ENCODE measurements at regions not wholly inside any gene's neighbourhood (a gene's known extent, or its start where the extent isn't known, plus 50 kb on each side); places are given as distances from the start of the nearest gene placed in this dataset.

DNA sequence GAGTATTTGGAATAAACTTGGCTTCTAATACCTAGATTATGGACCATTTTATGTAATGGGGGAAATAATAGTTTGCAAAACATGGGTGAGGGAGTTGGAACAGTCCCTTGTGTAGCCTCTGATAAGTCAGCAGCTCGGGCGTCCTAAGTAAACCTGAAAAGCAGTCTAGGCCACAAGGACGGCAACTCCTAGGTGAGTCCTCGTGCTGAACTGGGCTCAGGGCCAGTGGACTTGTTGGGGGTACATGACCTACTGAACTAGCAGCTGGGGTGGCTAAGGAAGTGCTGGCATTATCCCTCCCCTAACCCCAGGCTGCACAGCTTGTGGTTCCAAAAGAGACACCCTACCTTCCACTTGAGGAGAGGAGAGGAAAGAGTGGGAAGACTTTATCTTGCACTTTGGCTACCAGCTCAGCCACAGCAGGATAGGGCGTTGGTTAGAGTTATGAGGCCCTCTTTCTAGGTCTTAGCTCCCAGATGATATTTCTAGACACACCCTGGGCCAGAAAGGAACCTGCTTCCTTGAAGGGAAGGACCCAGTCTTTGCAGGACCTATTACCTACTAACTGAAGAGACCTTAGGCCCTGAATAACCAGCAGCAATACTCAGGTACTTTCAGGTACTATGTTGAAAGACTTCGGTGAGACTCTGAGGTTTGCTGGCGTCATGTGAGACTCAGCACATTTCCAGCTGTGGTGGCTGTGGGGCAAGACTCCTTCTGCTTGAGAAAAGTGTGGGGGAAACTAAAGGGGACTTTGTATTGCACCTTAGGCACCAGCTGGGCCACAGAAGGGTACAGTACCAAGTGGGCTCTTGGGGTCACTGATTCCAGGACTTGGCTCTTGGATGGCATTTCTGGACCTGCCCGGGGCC is 71.0 kb downstream of the AQP4 start:
- H3K27me3 ChIP-seq (ENCODE audit: insufficient read depth, low read length) = no peaks in the 10 kb centered on the region
- H3K36me3 ChIP-seq (ENCODE audit: insufficient read depth, low read length) = no peaks in the 10 kb centered on the region
- H3K4me1 ChIP-seq (ENCODE audit: control insufficient read depth, insufficient read depth, low read length, unreplicated experiment) = no peaks in the 10 kb centered on the region
- H2AFZ ChIP-seq (ENCODE audit: low read length, unreplicated experiment) = no peak overlapping the region
- H3K4me3 ChIP-seq (ENCODE audit: low read depth, low read length) = no peak overlapping the region
- H3K79me2 ChIP-seq (ENCODE audit: control insufficient read depth, insufficient read depth, low read length, unreplicated experiment) = no peaks in the 10 kb centered on the region
- H3K27ac ChIP-seq (ENCODE audit: low read depth, low read length) = no peak overlapping the region

- Histone ChIP-seq H3K27ac (ENCODE audit: low read depth, low read length) (no peak overlapping the region; the same call in 1 of the 2 replicates), H3K36me3 (ENCODE audit: insufficient read depth, low read length) (no peaks in the 10 kb centered on the region), H3K27me3 (ENCODE audit: insufficient read depth, low read length) (no peaks in the 10 kb centered on the region), H3K4me1 (ENCODE audit: control insufficient read depth, insufficient read depth, low read length, unreplicated experiment) (no peaks in the 10 kb centered on the region), H3K4me3 (ENCODE audit: low read depth, low read length) (no peak overlapping the region), H2AFZ (ENCODE audit: low read length, unreplicated experiment) (no peak overlapping the region), H3K79me2 (ENCODE audit: control insufficient read depth, insufficient read depth, low read length, unreplicated experiment) (no peaks in the 10 kb centered on the region)
Observed at GRCh38 chr18:26792661-26793060, 72.8 kb downstream of the AQP4 start.

DNA sequence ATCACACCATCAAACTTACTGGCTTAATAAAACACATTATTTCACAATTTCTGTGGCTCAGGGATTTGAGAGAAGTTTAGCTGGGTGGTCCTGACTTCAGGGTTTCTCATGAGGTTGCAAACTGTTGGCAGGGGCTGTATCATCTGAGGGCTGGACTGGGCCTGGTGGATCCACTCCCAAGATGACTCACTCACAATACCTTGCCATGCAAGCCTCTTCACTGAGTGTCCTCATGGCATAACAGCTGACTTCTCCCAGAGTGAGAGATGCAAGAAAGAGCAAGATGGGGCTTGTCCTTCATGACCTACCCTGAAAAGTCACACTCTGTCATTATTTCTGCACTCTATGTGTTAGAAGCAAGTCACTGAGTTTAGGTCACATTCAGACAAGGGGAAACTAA is 73.8 kb downstream of the AQP4 start:
- Histone ChIP-seq H3K27ac (ENCODE audit: low read depth, low read length) (no peak overlapping the region), H3K4me1 (ENCODE audit: control insufficient read depth, insufficient read depth, low read length, unreplicated experiment) (no peaks in the 10 kb centered on the region), H3K27me3 (ENCODE audit: insufficient read depth, low read length) (no peaks in the 10 kb centered on the region), H2AFZ (ENCODE audit: low read length, unreplicated experiment) (no peak overlapping the region), H3K36me3 (ENCODE audit: insufficient read depth, low read length) (no peaks in the 10 kb centered on the region), H3K79me2 (ENCODE audit: control insufficient read depth, insufficient read depth, low read length, unreplicated experiment) (no peaks in the 10 kb centered on the region), H3K4me3 (ENCODE audit: low read depth, low read length) (no peak overlapping the region)

DNA sequence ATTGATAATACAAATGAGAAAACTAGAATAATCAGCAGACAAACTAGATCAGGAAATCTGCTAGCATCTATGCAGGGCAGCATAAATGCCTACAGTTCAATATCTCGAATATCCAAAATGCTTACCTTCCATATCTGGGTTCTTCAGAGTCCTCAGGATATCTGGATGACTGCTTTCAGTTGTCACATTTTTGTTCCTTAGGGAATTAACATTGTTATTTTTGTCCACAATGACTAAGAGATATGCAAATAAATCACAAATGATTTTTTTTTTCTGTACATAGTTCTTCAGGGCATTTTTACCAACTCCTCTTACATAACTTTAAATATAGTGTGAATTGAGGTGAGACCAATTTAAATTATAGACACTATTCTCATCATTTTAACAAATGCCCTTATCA is 80.9 kb downstream of the AQP4 start:
- Histone ChIP-seq H3K27me3 (ENCODE audit: insufficient read depth, low read length) (peaks cover 6% of the 10 kb centered on the region; the same call in 1 of the 2 replicates), H3K27ac (ENCODE audit: low read depth, low read length) (no peak overlapping the region), H2AFZ (ENCODE audit: low read length, unreplicated experiment) (no peak overlapping the region), H3K36me3 (ENCODE audit: insufficient read depth, low read length) (no peaks in the 10 kb centered on the region), H3K4me1 (ENCODE audit: control insufficient read depth, insufficient read depth, low read length, unreplicated experiment) (no peaks in the 10 kb centered on the region), H3K79me2 (ENCODE audit: control insufficient read depth, insufficient read depth, low read length, unreplicated experiment) (no peaks in the 10 kb centered on the region), H3K4me3 (ENCODE audit: low read depth, low read length) (no peak overlapping the region)

DNA sequence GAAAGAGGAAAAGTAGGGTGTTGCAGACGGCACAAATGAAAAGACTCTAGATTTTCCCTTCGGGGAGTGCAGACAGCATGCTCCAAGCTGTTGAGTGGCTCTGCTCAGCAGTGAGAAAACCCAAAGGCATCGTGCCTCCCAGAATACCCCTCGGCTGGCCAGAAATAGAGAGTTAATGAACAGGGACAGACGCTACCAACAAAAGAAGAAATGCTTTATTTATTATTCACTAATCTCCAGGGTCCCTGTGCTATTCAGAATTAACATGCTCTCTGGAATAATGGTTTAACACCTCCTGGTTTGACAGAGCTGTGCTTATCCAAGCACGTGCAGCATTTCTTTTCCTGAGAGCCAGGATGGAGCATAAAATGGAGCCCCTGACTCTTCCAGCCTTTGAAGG is 82.3 kb downstream of the AQP4 start:
- H3K4me1 ChIP-seq (ENCODE audit: control insufficient read depth, insufficient read depth, low read length, unreplicated experiment) = no peaks in the 10 kb centered on the region
- H2AFZ ChIP-seq (ENCODE audit: low read length, unreplicated experiment) = no peak overlapping the region
- H3K27me3 ChIP-seq (ENCODE audit: insufficient read depth, low read length) = peaks cover 11% of the 10 kb centered on the region
- no peaks in the 10 kb centered on the region for H3K36me3 ChIP-seq (ENCODE audit: insufficient read depth, low read length)
- no peak overlapping the region for H3K4me3 ChIP-seq (ENCODE audit: low read depth, low read length)
- no peaks in the 10 kb centered on the region for H3K79me2 ChIP-seq (ENCODE audit: control insufficient read depth, insufficient read depth, low read length, unreplicated experiment)
- H3K27ac ChIP-seq (ENCODE audit: low read depth, low read length) = no peak overlapping the region

DNA sequence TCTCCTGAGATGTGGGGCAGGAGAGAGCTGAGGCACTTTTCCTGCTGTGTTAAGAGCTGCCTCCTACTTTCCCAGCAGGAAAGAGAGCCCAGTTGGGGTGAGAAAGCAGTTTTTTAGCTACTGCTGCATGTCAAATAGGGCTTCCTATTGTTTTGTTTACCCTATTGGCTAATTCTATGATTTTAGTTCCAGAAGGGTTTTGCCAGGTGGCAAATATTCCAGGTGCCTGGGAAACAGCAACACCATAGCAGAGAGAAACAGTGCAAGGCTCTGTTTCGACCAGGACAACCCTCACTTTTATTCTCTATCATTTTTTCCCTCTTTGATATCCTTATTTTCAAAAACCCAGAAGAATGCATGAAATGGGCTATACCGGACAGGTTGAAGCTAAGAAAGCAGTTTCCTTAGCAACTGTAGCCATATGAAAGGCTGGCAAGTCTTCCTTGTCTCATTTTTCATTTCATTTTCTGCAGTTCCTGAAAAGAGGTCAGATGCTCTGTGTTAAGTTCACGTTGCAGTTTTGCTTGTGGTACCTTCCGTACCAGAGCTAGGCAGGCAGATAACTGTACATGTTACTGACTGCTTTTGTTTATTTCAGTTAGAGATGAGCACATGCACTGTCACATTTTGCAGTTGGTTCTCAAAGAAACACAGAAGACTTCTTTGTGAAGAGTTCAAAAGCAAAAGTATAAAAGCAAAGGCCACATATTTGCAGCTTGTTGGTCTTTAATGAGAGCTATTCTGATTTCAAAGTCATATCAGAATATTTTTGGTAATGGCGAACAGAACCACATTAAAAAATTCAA is 84.8 kb downstream of the AQP4 start:
- Histone ChIP-seq H2AFZ (ENCODE audit: low read length, unreplicated experiment) (no peak overlapping the region), H3K4me3 (ENCODE audit: low read depth, low read length) (no peak overlapping the region), H3K27me3 (ENCODE audit: insufficient read depth, low read length) (peaks cover 14% of the 10 kb centered on the region), H3K79me2 (ENCODE audit: control insufficient read depth, insufficient read depth, low read length, unreplicated experiment) (no peaks in the 10 kb centered on the region), H3K27ac (ENCODE audit: low read depth, low read length) (no peak overlapping the region), H3K36me3 (ENCODE audit: insufficient read depth, low read length) (no peaks in the 10 kb centered on the region), H3K4me1 (ENCODE audit: control insufficient read depth, insufficient read depth, low read length, unreplicated experiment) (no peaks in the 10 kb centered on the region)

- peaks cover 18% of the 10 kb centered on the region for H3K27me3 ChIP-seq (ENCODE audit: insufficient read depth, low read length)
- H3K4me3 ChIP-seq (ENCODE audit: low read depth, low read length) = no peak overlapping the region
- no peaks in the 10 kb centered on the region for H3K36me3 ChIP-seq (ENCODE audit: insufficient read depth, low read length)
- no peaks in the 10 kb centered on the region for H3K79me2 ChIP-seq (ENCODE audit: control insufficient read depth, insufficient read depth, low read length, unreplicated experiment)
- no peaks in the 10 kb centered on the region for H3K4me1 ChIP-seq (ENCODE audit: control insufficient read depth, insufficient read depth, low read length, unreplicated experiment)
- H2AFZ ChIP-seq (ENCODE audit: low read length, unreplicated experiment) = no peak overlapping the region
- H3K27ac ChIP-seq (ENCODE audit: low read depth, low read length) = no peak overlapping the region
Observed at GRCh38 chr18:26778054-26778393, 87.5 kb downstream of the AQP4 start.

DNA sequence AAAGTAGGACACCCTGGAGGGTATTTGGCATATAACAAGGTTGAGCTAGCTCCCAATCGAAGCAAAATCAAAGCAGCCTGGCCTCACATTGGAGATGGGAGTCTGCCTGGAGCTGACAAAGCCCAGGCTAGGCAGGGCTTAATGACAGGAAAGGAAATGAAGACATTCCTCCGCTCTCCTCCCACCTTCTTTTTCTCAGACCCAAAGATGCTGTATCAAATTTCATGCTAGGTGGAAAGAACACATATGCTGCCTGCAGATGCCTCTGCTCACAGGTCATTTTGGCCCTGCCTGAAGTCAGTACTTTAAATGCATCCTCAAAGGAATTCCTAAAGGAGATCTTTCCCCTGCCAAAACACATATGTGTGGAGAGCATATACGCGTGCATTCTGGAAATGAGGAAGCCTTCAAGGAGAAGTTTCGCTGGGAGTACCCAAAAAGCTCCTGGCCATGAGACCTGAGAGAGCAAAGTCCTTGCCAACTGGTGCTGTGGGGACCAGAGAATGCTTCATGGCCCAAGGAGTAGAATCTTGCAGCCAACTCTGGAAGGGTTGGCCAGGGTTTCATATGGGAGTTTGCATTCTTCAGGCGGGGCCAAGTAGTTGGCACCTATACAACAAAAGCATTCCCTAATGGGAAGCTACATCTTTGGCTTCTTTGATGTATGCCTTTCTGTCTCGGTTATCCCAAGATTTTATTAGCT is 88.0 kb downstream of the AQP4 start:
- no peak overlapping the region for H2AFZ ChIP-seq (ENCODE audit: low read length, unreplicated experiment)
- H3K4me1 ChIP-seq (ENCODE audit: control insufficient read depth, insufficient read depth, low read length, unreplicated experiment) = no peaks in the 10 kb centered on the region
- no peak overlapping the region for H3K4me3 ChIP-seq (ENCODE audit: low read depth, low read length)
- no peaks in the 10 kb centered on the region for H3K36me3 ChIP-seq (ENCODE audit: insufficient read depth, low read length)
- no peak overlapping the region for H3K27ac ChIP-seq (ENCODE audit: low read depth, low read length)
- H3K27me3 ChIP-seq (ENCODE audit: insufficient read depth, low read length) = peaks cover 22% of the 10 kb centered on the region
- H3K79me2 ChIP-seq (ENCODE audit: control insufficient read depth, insufficient read depth, low read length, unreplicated experiment) = no peaks in the 10 kb centered on the region

- Histone ChIP-seq H2AFZ (ENCODE audit: low read length, unreplicated experiment) (no peak overlapping the region), H3K4me1 (ENCODE audit: control insufficient read depth, insufficient read depth, low read length, unreplicated experiment) (no peaks in the 10 kb centered on the region), H3K4me3 (ENCODE audit: low read depth, low read length) (no peak overlapping the region), H3K79me2 (ENCODE audit: control insufficient read depth, insufficient read depth, low read length, unreplicated experiment) (no peaks in the 10 kb centered on the region), H3K36me3 (ENCODE audit: insufficient read depth, low read length) (no peaks in the 10 kb centered on the region), H3K27ac (ENCODE audit: low read depth, low read length) (no peak overlapping the region), H3K27me3 (ENCODE audit: insufficient read depth, low read length) (peaks cover 21% of the 10 kb centered on the region; the same call in 1 of the 2 replicates)
Observed at GRCh38 chr18:26772691-26773090, 92.8 kb downstream of the AQP4 start.

GRCh38 chr18:26771524-26771923 is 94.0 kb downstream of the AQP4 start:
- peaks cover 20% of the 10 kb centered on the region; the same call in 1 of the 2 replicates for H3K27me3 ChIP-seq (ENCODE audit: insufficient read depth, low read length)
- H3K4me3 ChIP-seq (ENCODE audit: low read depth, low read length) = no peak overlapping the region
- no peaks in the 10 kb centered on the region for H3K36me3 ChIP-seq (ENCODE audit: insufficient read depth, low read length)
- H2AFZ ChIP-seq (ENCODE audit: low read length, unreplicated experiment) = no peak overlapping the region
- H3K27ac ChIP-seq (ENCODE audit: low read depth, low read length) = no peak overlapping the region
- H3K79me2 ChIP-seq (ENCODE audit: control insufficient read depth, insufficient read depth, low read length, unreplicated experiment) = no peaks in the 10 kb centered on the region
- no peaks in the 10 kb centered on the region for H3K4me1 ChIP-seq (ENCODE audit: control insufficient read depth, insufficient read depth, low read length, unreplicated experiment)

Data from ACC112 (cell line).